ENCODE measurements at regions not wholly inside any gene's neighbourhood (a gene's known extent, or its start where the extent isn't known, plus 50 kb on each side); places are given as distances from the start of the nearest gene placed in this dataset.

DNA sequence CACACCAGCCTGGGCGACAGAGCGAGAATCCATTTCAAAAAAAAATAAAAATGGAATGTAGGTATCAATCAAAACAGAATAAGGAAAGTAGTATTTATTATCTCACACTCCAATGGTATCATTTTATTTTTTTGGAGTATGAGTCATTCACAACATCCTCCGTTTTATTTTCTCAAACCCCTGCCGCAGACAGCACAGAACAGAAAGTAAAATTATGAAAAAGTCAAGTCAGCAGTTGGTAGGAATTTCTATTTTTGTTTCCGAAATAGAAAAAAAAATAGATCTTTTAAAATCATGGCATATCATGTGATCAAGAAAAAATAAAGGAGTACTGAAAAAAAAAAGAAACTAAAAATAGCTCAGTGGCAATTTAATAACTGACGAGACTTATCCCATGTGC is 490.7 kb upstream of the TENM3 start:
- no peak overlapping the region for H3K27ac ChIP-seq
- no peak overlapping the region for H3K4me3 ChIP-seq (ENCODE audit: low read depth, low read length)
- DNase-seq, result no peak
- no peak for TF ChIP-seq CTCF (IDR thresholded peaks at IDR 0.05; ENCODE audit: low read depth, low read length)
- H3K9me3 ChIP-seq (ENCODE audit: severe bottlenecking), result no peaks in the 10 kb centered on the region
- peaks cover 14% of the 10 kb centered on the region for H3K27me3 ChIP-seq (ENCODE audit: insufficient read depth, low read depth, severe bottlenecking)
- H3K36me3 ChIP-seq, result no peaks in the 10 kb centered on the region

DNA sequence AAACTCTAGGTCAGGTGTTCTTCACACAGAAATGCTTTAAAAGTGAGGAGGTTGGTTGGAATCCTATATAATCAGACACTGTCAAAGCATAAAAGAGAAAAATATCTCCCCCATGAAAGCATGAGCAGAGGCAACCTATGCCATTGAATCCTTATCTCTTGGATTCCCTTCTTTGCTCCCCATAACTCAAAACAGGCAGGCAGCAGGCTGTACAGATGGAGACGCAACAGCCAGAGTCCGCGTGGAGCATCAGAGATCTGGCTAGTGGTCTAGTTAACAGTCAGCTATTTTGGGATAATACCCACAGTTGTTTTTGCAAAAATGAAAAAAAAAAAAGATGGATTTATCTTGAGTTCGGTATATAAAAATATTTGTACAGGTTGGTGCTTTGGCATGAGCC is 490.0 kb upstream of the TENM3 start:
- H3K4me3 ChIP-seq (ENCODE audit: low read depth, low read length), result no peak overlapping the region
- no peak overlapping the region for H3K27ac ChIP-seq
- no peak for DNase-seq
- H3K9me3 ChIP-seq (ENCODE audit: severe bottlenecking), result no peaks in the 10 kb centered on the region
- peaks cover 14% of the 10 kb centered on the region for H3K27me3 ChIP-seq (ENCODE audit: insufficient read depth, low read depth, severe bottlenecking)
- TF ChIP-seq CTCF (IDR thresholded peaks at IDR 0.05; ENCODE audit: low read depth, low read length), result no peak
- H3K36me3 ChIP-seq, result no peaks in the 10 kb centered on the region

GRCh38 chr4:181755846-181756245 is 487.4 kb upstream of the TENM3 start:
- no peaks in the 10 kb centered on the region for H3K9me3 ChIP-seq (ENCODE audit: severe bottlenecking)
- H3K27ac ChIP-seq, result no peak overlapping the region
- H3K27me3 ChIP-seq (ENCODE audit: insufficient read depth, low read depth, severe bottlenecking), result peaks cover 11% of the 10 kb centered on the region
- DNase-seq, result no peak
- TF ChIP-seq CTCF (IDR thresholded peaks at IDR 0.05; ENCODE audit: low read depth, low read length), result no peak
- no peaks in the 10 kb centered on the region for H3K36me3 ChIP-seq
- no peak overlapping the region for H3K4me3 ChIP-seq (ENCODE audit: low read depth, low read length)

DNA sequence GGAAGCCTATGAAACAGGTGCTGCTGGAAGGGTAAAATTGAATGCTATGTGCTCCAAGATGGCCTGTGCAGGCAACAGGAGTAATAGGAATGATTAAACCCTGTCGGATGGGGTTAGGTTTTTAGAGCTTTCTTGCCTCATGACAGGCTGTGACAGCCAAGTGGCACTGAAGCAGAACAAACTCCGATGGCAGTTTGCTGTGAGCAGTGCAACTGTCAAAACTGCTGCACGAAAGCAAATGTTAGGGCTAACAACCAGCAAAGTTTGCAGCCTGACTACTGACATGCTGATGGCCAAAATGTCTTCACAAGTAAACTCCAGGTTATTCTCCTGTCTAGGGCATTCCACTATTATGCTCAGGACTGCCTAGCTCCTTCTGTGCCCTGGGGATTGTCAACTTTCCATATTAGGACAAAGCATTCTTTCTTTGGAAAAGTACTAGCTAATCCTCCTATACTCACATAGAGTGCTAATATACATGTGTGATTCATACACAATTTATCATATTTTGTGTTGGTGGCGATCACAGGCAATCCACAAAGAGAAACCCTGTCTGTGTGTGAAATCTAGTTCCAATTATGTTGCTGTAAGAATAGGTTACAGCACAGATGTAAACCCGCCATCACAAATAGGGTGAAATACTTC is 486.6 kb upstream of the TENM3 start:
- DNase-seq, result no peak

DNA sequence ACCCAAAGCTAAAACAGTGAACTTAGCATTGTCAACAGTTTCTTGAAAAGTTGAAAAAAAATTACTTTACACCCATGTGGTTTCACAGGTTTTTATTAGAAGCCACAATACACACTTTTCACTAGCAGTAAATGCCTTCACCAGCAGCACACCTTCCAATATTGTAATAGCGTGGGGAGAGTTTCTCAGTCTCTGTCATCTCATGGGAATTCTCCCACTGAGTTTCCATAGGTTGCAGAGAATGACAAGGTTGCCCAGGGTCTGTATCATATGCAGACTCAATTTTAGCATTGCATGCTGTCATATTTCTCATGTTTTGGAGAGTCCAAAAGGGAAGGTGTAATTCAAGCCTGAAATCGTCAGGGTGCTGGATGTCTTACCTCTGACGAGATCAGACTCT is 486.1 kb upstream of the TENM3 start:
- H3K9me3 ChIP-seq (ENCODE audit: severe bottlenecking), result no peaks in the 10 kb centered on the region
- H3K27me3 ChIP-seq (ENCODE audit: insufficient read depth, low read depth, severe bottlenecking), result peaks cover 10% of the 10 kb centered on the region
- TF ChIP-seq CTCF (IDR thresholded peaks at IDR 0.05; ENCODE audit: low read depth, low read length), result no peak

More for the DNA sequence above, 486.6 kb upstream of the TENM3 start:
- no peak overlapping the region for H3K4me3 ChIP-seq (ENCODE audit: low read depth, low read length)
- peaks cover 10% of the 10 kb centered on the region for H3K27me3 ChIP-seq (ENCODE audit: insufficient read depth, low read depth, severe bottlenecking)
- no peaks in the 10 kb centered on the region for H3K36me3 ChIP-seq
- TF ChIP-seq CTCF (IDR thresholded peaks at IDR 0.05; ENCODE audit: low read depth, low read length), result no peak
- H3K9me3 ChIP-seq (ENCODE audit: severe bottlenecking), result no peaks in the 10 kb centered on the region
- H3K27ac ChIP-seq, result no peak overlapping the region

More for the DNA sequence above, 486.1 kb upstream of the TENM3 start:
- Histone ChIP-seq H3K4me3 (ENCODE audit: low read depth, low read length) (no peak overlapping the region), H3K36me3 (no peaks in the 10 kb centered on the region), H3K27ac (no peak overlapping the region)
- no peak for DNase-seq
